Keratinocyte (primary cell): ENCODE measurements at regions not wholly inside any gene's neighbourhood (a gene's known extent, or its start where the extent isn't known, plus 50 kb on each side); places are given as distances from the start of the nearest gene placed in this dataset.
"Not testable (repeated sequence)": the region's sequence is repeated elsewhere in the genome, so short reads cannot be mapped to it uniquely, and the experiment has no call there.

Experiments used
- DNase-seq: peaks from one replicate; pipeline ENCODE4 v3.0.0-alpha.2; 2011; ENCODE audit warnings: low read depth, missing footprints, low spot score
- FAIRE-seq: peaks from 2 replicates; lab custom pipeline; 2011; peaks lifted over from hg19 to GRCh38; lab: Jason Lieb, UNC
- H2AFZ ChIP-seq: 2 replicates; pipeline ENCODE4 v1.6.0; 2012; ENCODE audit warnings: low read length, control low read depth, inconsistent platforms; ENCODE audit not compliant: control insufficient read depth
- H3K27ac ChIP-seq: 2 replicates; pipeline ENCODE4 v1.5.1; 2011; ENCODE audit warnings: low read length; ENCODE audit not compliant: control insufficient read depth, insufficient read depth
- H3K27me3 ChIP-seq: 3 replicates; pipeline ENCODE4 v1.6.0; 2011; ENCODE audit warnings: low read length; ENCODE audit not compliant: control insufficient read depth, insufficient read depth; ENCODE audit errors: extremely low read depth
- H3K36me3 ChIP-seq, 2 experiments: 2 replicates in 1 of 2; 3 replicates in 1 of 2; pipeline ENCODE4 v1.5.1; 2011; ENCODE audit warnings: low read length in 2 of 2, mild to moderate bottlenecking in 1 of 2; ENCODE audit not compliant: control insufficient read depth in 2 of 2, insufficient read depth in 2 of 2; ENCODE audit errors: extremely low read depth in 1 of 2
- H3K4me1 ChIP-seq: 3 replicates; pipeline ENCODE4 v1.5.1; 2011; ENCODE audit warnings: low read length; ENCODE audit not compliant: control insufficient read depth, insufficient read depth; ENCODE audit errors: extremely low read depth
- H3K4me2 ChIP-seq: 3 replicates; pipeline ENCODE4 v1.6.0; 2011; ENCODE audit warnings: low read depth, low read length; ENCODE audit not compliant: control insufficient read depth, insufficient read depth; ENCODE audit errors: extremely low read depth
- H3K4me3 ChIP-seq, 3 experiments: fragments of 200-600 bp in 1 of 3; sonication (generic) in 1 of 3; 2 replicates in 2 of 3; 3 replicates in 1 of 3; pipeline ENCODE4 v1.5.1; 2011 to 2016; ENCODE audit warnings: low read length in 3 of 3, mild to moderate bottlenecking in 3 of 3, control low read depth in 2 of 3, inconsistent platforms in 1 of 3, low read depth in 1 of 3, mixed read lengths in 1 of 3, mixed run types in 1 of 3, moderate library complexity in 1 of 3; ENCODE audit not compliant: control insufficient read depth in 2 of 3, insufficient read depth in 2 of 3; ENCODE audit errors: extremely low read depth in 1 of 3
- H3K79me2 ChIP-seq: 2 replicates; pipeline ENCODE4 v1.6.0; 2012; ENCODE audit warnings: low read length; ENCODE audit not compliant: control insufficient read depth, insufficient read depth
- H3K9ac ChIP-seq: 3 replicates; pipeline ENCODE4 v1.6.0; 2011; ENCODE audit warnings: low read length; ENCODE audit not compliant: control insufficient read depth, insufficient read depth; ENCODE audit errors: extremely low read depth
- H3K9me1 ChIP-seq: 3 replicates; pipeline ENCODE4 v1.6.0; 2011; ENCODE audit warnings: low read length; ENCODE audit not compliant: control insufficient read depth, insufficient read depth; ENCODE audit errors: extremely low read depth
- H3K9me3 ChIP-seq: 2 replicates; pipeline ENCODE4 v1.5.1; 2012; ENCODE audit warnings: low read depth, low read length; ENCODE audit not compliant: control insufficient read depth
- H4K20me1 ChIP-seq: 3 replicates; pipeline ENCODE4 v1.6.0; 2011; ENCODE audit warnings: low read length; ENCODE audit not compliant: control insufficient read depth, insufficient read depth; ENCODE audit errors: extremely low read depth
- CTCF ChIP-seq, 3 experiments: IDR thresholded peaks in 1 of 3; conservative IDR thresholded peaks in 1 of 3; optimal IDR thresholded peaks in 1 of 3; 2 replicates in 2 of 3; 3 replicates in 1 of 3; pipeline versions ENCODE3 to v1.5.1; 2011; ENCODE audit warnings: low read length in 3 of 3, mild to moderate bottlenecking in 3 of 3, moderate library complexity in 2 of 3, control low read depth in 1 of 3, inconsistent platforms in 1 of 3; ENCODE audit not compliant: insufficient read depth in 2 of 3; ENCODE audit errors: extremely low read depth in 1 of 3
- EZH2 ChIP-seq: IDR thresholded peaks from one replicate; pipeline ENCODE4 v1.6.1; 2012; ENCODE audit warnings: inconsistent platforms, mild to moderate bottlenecking, low read length, moderate library complexity
- dilution Hi-C: fragments of 300-500 bp; cut with MboI; formaldehyde crosslinking; loops from one replicate; pipeline ENCODE4 v1.7.0; 2020; ENCODE audit warnings: low sequenced_read_pairs; ENCODE audit not compliant: extremely low pct_ligation_motif_present

- dilution Hi-C loops: no loop called here
- no peak for DNase-seq
Measured at GRCh38 chr4:179353786-179354185, 1911.5 kb upstream of the AGA start.

GRCh38 chr4:179361978-179362486 is 1919.8 kb upstream of the AGA start:
- H3K9me1 ChIP-seq: no peaks in the 10 kb centered on the region
- no peaks in the 10 kb centered on the region for H3K4me1 ChIP-seq
- no peaks in the 10 kb centered on the region for H3K9me3 ChIP-seq
- no peak overlapping the region for H3K4me3 ChIP-seq
- H3K4me2 ChIP-seq: no peak overlapping the region
- H4K20me1 ChIP-seq: no peaks in the 10 kb centered on the region
- DNase-seq (no peak), FAIRE-seq (no peak)
- no peak overlapping the region for H3K27ac ChIP-seq
- H3K36me3 ChIP-seq: no peaks in the 10 kb centered on the region
- no peak overlapping the region for H2AFZ ChIP-seq
- H3K79me2 ChIP-seq: no peaks in the 10 kb centered on the region
- dilution Hi-C loops: no loop called here
- no peak overlapping the region for H3K9ac ChIP-seq
- H3K27me3 ChIP-seq: no peaks in the 10 kb centered on the region
- TF ChIP-seq CTCF (optimal IDR thresholded peaks at IDR 0.05 in 1 of 3, IDR thresholded peaks at IDR 0.05 in 1 of 3, conservative IDR thresholded peaks at IDR 0.05 in 1 of 3; ENCODE audit: extremely low read depth in 1 of 3, insufficient read depth in 2 of 3, low read length in 3 of 3) (no peak), EZH2 (no peak)

More at GRCh38 chr4:179353786-179354185, 1911.5 kb upstream of the AGA start:
- Histone ChIP-seq H3K79me2 (no peaks in the 10 kb centered on the region), H3K4me2 (no peak overlapping the region), H3K9me1 (no peaks in the 10 kb centered on the region), H2AFZ (no peak overlapping the region), H3K27ac (no peak overlapping the region), H3K4me3 (no peak overlapping the region), H3K27me3 (no peaks in the 10 kb centered on the region), H3K9ac (no peak overlapping the region), H3K36me3 (no peaks in the 10 kb centered on the region), H3K9me3 (no peaks in the 10 kb centered on the region), H3K4me1 (no peaks in the 10 kb centered on the region), H4K20me1 (no peaks in the 10 kb centered on the region)
- no peak for FAIRE-seq
- TF ChIP-seq EZH2: no peak
- TF ChIP-seq CTCF (optimal IDR thresholded peaks at IDR 0.05 in 1 of 3, IDR thresholded peaks at IDR 0.05 in 1 of 3, conservative IDR thresholded peaks at IDR 0.05 in 1 of 3; ENCODE audit: extremely low read depth in 1 of 3, insufficient read depth in 2 of 3, low read length in 3 of 3): no peak

- H3K9me3 ChIP-seq, H3K9ac ChIP-seq, H4K20me1 ChIP-seq, FAIRE-seq, H3K79me2 ChIP-seq, H3K4me2 ChIP-seq, dilution Hi-C loops, H3K4me1 ChIP-seq, H3K27me3 ChIP-seq, DNase-seq, H3K4me3 ChIP-seq, H3K36me3 ChIP-seq, H3K27ac ChIP-seq, H3K9me1 ChIP-seq, H2AFZ ChIP-seq: not testable (repeated sequence)
Measured at GRCh38 chr4:179365932-179366331, 1923.7 kb upstream of the AGA start.
